ENCODE measurements at regions not wholly inside any gene's neighbourhood (a gene's known extent, or its start where the extent isn't known, plus 50 kb on each side); places are given as distances from the start of the nearest gene placed in this dataset.

DNA sequence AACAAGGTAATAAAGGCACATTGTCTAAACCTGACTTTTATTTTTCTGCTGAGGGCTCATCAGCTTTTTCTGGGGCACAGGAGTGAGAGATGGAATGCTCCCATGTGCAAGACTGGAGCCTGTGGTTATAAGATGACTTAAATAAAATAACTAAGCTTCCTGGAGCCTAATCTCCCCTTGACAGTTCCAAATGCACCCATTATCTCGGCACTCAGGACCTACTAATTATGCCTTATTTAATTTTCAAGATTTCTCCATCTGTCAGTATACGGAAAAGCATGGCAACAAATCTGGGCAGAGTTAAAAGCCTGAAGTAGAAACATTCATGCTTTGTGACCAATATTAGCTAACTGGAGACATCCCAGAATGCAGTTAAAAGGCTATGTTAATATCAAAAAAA is 416.7 kb upstream of the TEX13C start:
- TF ChIP-seq, protein P1, sequence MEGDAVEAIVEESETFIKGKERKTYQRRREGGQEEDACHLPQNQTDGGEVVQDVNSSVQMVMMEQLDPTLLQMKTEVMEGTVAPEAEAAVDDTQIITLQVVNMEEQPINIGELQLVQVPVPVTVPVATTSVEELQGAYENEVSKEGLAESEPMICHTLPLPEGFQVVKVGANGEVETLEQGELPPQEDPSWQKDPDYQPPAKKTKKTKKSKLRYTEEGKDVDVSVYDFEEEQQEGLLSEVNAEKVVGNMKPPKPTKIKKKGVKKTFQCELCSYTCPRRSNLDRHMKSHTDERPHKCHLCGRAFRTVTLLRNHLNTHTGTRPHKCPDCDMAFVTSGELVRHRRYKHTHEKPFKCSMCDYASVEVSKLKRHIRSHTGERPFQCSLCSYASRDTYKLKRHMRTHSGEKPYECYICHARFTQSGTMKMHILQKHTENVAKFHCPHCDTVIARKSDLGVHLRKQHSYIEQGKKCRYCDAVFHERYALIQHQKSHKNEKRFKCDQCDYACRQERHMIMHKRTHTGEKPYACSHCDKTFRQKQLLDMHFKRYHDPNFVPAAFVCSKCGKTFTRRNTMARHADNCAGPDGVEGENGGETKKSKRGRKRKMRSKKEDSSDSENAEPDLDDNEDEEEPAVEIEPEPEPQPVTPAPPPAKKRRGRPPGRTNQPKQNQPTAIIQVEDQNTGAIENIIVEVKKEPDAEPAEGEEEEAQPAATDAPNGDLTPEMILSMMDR (IDR thresholded peaks at IDR 0.05), result no peak
- TF ChIP-seq POLR2A (IDR thresholded peaks at IDR 0.05), result no peak

Data from vagina (tissue), 2 donors.